Activated naive CD8-positive, alpha-beta T cell (primary cell): ENCODE measurements at regions not wholly inside any gene's neighbourhood (a gene's known extent, or its start where the extent isn't known, plus 50 kb on each side); places are given as distances from the start of the nearest gene placed in this dataset.
"Not testable (repeated sequence)": the region's sequence is repeated elsewhere in the genome, so short reads cannot be mapped to it uniquely, and the experiment has no call there.

ENCODE experiments used
- H3K27ac Mint-ChIP-seq: one replicate; pipeline ENCODE4 v1.8.0; 2021; ENCODE audit warnings: mixed read lengths
- H3K27me3 Mint-ChIP-seq: one replicate; pipeline ENCODE4 v1.8.0; 2021; ENCODE audit warnings: mixed read lengths
- H3K36me3 Mint-ChIP-seq: one replicate; pipeline ENCODE4 v1.8.0; 2021; ENCODE audit warnings: mixed read lengths
- H3K4me1 Mint-ChIP-seq: one replicate; pipeline ENCODE4 v1.8.0; 2021; ENCODE audit warnings: low read depth, mixed read lengths
- H3K4me3 Mint-ChIP-seq: one replicate; pipeline ENCODE4 v1.8.0; 2021; ENCODE audit warnings: mild to moderate bottlenecking, mixed read lengths
- H3K9me3 Mint-ChIP-seq: one replicate; pipeline ENCODE4 v1.8.0; 2021; ENCODE audit warnings: low read depth, mixed read lengths

- no peak overlapping the region for H3K27ac Mint-ChIP-seq
- H3K4me3 Mint-ChIP-seq = no peak overlapping the region
- peaks cover 17% of the 10 kb centered on the region for H3K9me3 Mint-ChIP-seq
Observed at GRCh38 chr2:58341047-58341446, 99.9 kb upstream of the FANCL start.

DNA sequence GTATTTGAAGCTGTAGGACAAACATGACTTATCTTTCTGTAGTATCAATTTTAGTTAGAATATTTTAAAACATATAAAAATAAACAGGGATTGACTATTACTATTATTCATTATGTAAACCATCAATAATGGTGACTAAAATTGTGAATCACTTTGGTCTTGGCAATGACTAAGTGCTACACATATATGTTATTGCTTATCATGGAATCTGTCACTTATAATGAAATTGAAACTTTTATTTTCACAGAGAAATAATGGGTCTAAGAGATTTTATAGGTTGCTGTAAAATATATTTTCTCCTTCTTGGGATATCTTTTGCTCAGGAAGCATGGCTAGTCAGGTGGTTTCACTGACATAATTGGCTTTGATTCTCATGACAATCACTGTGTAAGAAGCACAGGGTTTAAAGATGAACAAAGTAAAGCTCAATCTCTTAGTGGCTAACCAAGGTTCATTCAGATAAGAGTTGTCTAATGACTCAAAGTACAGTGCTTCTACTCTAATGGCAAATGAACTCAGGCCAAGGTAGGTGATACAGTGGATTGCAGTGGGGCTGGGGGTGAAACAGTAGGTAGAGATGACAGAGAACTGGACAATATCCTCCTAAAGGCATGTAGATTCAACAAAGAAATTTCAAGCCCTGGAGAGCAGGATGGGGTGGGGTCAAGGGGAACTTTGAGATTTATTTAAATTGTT lies 98.6 kb upstream of the FANCL start:
- Mint-ChIP-seq H3K4me3 (no peak overlapping the region), H3K4me1 (no peaks in the 10 kb centered on the region), H3K36me3 (peaks cover 4% of the 10 kb centered on the region), H3K27me3 (peaks cover 9% of the 10 kb centered on the region), H3K9me3 (peaks cover 17% of the 10 kb centered on the region), H3K27ac (no peak overlapping the region)

More at GRCh38 chr2:58341047-58341446, 99.9 kb upstream of the FANCL start:
- H3K27me3 Mint-ChIP-seq = peaks cover 9% of the 10 kb centered on the region
- H3K36me3 Mint-ChIP-seq = peaks cover 4% of the 10 kb centered on the region
- H3K4me1 Mint-ChIP-seq = no peaks in the 10 kb centered on the region

DNA sequence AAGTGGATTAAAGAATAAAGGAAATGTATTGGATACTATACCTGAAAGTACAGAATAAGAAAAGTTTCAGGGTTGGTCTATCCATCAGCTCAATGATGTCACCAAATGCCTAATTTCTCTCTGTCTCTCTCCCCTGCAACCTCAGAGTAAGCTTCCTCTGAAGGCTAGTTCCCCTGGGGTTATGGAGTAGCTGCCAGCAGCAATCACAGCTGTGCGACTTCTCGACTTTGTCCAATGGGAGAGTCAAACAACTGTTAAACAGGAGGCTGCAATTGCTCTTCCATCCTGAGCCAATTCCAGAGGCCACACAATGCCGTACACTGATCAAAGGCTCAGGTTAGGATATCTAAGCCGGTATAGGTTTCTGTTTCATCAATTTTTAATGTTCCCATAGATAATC lies 95.3 kb upstream of the FANCL start:
- H3K9me3 Mint-ChIP-seq = no peaks in the 10 kb centered on the region
- no peak overlapping the region for H3K4me3 Mint-ChIP-seq
- H3K27ac Mint-ChIP-seq = no peak overlapping the region
- H3K36me3 Mint-ChIP-seq = no peaks in the 10 kb centered on the region
- peaks cover 3% of the 10 kb centered on the region for H3K27me3 Mint-ChIP-seq
- no peaks in the 10 kb centered on the region for H3K4me1 Mint-ChIP-seq

GRCh38 chr2:58334414-58334813 lies 93.3 kb upstream of the FANCL start:
- no peaks in the 10 kb centered on the region for H3K4me1 Mint-ChIP-seq
- H3K27ac Mint-ChIP-seq = no peak overlapping the region
- no peak overlapping the region for H3K4me3 Mint-ChIP-seq
- H3K9me3 Mint-ChIP-seq = no peaks in the 10 kb centered on the region
- peaks cover 1% of the 10 kb centered on the region for H3K27me3 Mint-ChIP-seq
- no peaks in the 10 kb centered on the region for H3K36me3 Mint-ChIP-seq

- H3K36me3 Mint-ChIP-seq, H3K27me3 Mint-ChIP-seq, H3K9me3 Mint-ChIP-seq, H3K27ac Mint-ChIP-seq, H3K4me1 Mint-ChIP-seq, H3K4me3 Mint-ChIP-seq: not testable (repeated sequence)
Observed at GRCh38 chr2:58325296-58325895, 84.3 kb upstream of the FANCL start.

GRCh38 chr2:58319481-58319880 lies 78.4 kb upstream of the FANCL start:
- H3K36me3 Mint-ChIP-seq = no peaks in the 10 kb centered on the region
- H3K9me3 Mint-ChIP-seq = no peaks in the 10 kb centered on the region
- no peak overlapping the region for H3K4me3 Mint-ChIP-seq
- no peaks in the 10 kb centered on the region for H3K4me1 Mint-ChIP-seq
- peaks cover 7% of the 10 kb centered on the region for H3K27me3 Mint-ChIP-seq
- no peak overlapping the region for H3K27ac Mint-ChIP-seq

DNA sequence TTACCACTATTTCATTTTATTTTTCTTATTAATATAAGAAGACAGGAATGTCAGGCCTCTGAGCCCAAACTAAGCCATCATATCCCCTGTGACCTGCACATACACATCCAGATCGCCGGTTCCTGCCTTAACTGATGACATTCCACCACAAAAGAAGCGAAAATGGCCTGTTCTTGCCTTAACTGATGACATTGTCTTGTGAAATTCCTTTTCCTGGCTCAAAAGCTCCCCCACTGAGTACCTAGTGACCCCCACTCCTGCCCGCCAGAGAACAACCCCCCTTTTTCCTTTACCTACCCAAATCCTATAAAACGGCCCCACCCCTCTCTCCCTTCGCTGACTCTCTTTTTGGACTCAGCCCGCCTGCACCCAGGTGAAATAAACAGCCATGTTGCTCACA lies 77.8 kb upstream of the FANCL start:
- H3K27me3 Mint-ChIP-seq, H3K4me3 Mint-ChIP-seq, H3K36me3 Mint-ChIP-seq, H3K9me3 Mint-ChIP-seq, H3K4me1 Mint-ChIP-seq, H3K27ac Mint-ChIP-seq: not testable (repeated sequence)

GRCh38 chr2:58313926-58314325 lies 72.8 kb upstream of the FANCL start:
- no peak overlapping the region for H3K27ac Mint-ChIP-seq
- no peaks in the 10 kb centered on the region for H3K4me1 Mint-ChIP-seq
- H3K27me3 Mint-ChIP-seq = peaks cover 2% of the 10 kb centered on the region
- no peaks in the 10 kb centered on the region for H3K9me3 Mint-ChIP-seq
- H3K36me3 Mint-ChIP-seq = no peaks in the 10 kb centered on the region
- no peak overlapping the region for H3K4me3 Mint-ChIP-seq

DNA sequence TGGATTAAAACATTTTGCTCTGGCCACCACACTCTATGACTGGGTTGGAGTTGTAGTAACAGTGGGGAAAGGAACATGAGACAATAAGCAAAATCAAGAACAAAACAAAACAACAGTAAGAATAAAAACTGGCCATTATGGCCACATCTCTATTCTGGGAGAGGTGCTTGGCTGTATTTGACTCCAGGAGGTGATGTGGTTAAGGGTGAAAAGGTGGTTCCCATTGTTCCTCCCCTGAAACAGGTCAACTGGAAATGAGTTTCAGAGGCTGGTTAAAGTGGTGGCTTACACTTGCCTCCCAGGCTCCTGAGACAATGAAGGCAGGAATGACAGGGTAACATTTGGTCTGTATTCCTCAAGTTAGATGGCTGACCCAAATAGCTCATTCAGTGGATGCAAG lies 67.3 kb upstream of the FANCL start:
- Mint-ChIP-seq H3K27ac (no peak overlapping the region), H3K9me3 (no peaks in the 10 kb centered on the region), H3K27me3 (peaks cover 3% of the 10 kb centered on the region), H3K4me1 (no peaks in the 10 kb centered on the region), H3K36me3 (no peaks in the 10 kb centered on the region), H3K4me3 (no peak overlapping the region)

GRCh38 chr2:58304843-58305242 lies 63.7 kb upstream of the FANCL start:
- no peaks in the 10 kb centered on the region for H3K9me3 Mint-ChIP-seq
- no peaks in the 10 kb centered on the region for H3K36me3 Mint-ChIP-seq

DNA sequence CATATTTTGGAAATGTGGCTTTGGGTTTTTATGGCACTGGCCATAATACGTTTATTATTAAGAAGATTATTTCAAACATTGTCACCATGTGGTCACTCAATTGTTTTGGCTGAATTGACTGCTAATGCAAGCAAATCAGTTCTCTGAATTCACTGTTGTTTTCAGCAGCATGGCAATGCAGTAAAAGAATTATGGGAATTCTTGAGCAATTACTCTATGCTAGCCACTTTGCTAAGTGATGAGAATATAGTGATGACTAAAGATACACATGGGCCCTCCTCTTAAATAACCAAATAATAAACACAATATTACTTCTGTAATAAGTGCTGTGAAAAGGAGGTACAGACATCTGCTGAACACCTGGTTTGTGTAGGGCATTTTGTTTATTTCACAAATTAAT lies 58.0 kb upstream of the FANCL start:
- peaks cover under 1% of the 10 kb centered on the region for H3K27me3 Mint-ChIP-seq
- no peaks in the 10 kb centered on the region for H3K36me3 Mint-ChIP-seq
- no peak overlapping the region for H3K4me3 Mint-ChIP-seq
- no peaks in the 10 kb centered on the region for H3K4me1 Mint-ChIP-seq
- H3K9me3 Mint-ChIP-seq = no peaks in the 10 kb centered on the region
- H3K27ac Mint-ChIP-seq = no peak overlapping the region

More at GRCh38 chr2:58304843-58305242, 63.7 kb upstream of the FANCL start:
- H3K4me3 Mint-ChIP-seq = no peak overlapping the region
- no peak overlapping the region for H3K27ac Mint-ChIP-seq
- no peaks in the 10 kb centered on the region for H3K4me1 Mint-ChIP-seq
- peaks cover 3% of the 10 kb centered on the region for H3K27me3 Mint-ChIP-seq

DNA sequence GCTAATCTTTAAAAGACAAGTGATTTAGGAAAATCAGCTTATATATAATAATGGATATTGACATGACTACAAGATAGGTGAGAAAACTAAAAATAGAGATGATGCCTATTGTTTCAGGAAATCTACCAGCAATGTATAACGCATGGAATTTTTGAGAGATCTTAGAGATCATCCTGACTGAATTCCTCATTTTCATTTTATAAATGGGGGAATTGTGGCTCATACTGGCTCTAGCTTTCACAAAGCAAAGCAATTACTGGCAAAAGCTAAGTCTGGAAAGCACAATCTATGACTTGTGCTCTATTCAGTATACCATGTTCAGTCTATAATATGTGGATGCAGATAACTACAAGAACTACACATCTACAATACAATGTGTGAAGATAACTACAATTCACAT lies 51.9 kb upstream of the FANCL start:
- Mint-ChIP-seq H3K4me3 (no peak overlapping the region), H3K27ac (no peak overlapping the region), H3K9me3 (no peaks in the 10 kb centered on the region), H3K27me3 (peaks cover 5% of the 10 kb centered on the region), H3K4me1 (no peaks in the 10 kb centered on the region), H3K36me3 (no peaks in the 10 kb centered on the region)

DNA sequence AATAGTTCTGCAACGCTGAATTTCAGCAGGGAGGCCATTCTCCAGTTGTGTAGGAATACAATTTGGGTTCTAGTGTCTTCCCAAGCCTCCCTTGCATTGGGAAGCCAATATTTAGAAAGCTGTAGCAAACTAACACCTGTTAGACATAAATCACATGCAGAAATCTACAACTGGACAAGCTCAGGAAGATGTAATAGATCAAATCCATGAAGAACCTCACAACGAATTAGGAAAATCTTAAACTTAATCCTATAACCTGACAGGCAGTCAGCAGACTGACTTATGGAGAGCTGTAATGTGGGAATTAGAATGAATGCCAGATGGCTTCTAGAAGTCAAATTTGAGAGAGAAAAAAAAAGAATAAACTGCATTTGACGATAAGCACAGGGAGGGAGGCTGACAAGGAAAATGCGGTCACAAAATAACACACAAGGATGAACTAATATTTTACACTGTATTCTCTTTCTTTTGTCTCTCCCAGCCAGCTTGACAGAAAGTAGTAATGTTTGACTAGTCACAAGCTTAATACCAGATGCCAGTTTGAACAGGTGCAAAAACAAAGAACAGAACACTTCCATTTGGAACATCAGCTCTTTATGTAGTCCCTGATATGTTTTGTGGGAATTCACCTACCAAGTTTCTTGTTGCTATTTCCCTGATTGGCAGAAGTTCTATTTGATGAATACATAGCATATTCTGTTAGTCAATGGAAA lies 50.8 kb upstream of the FANCL start:
- Mint-ChIP-seq H3K27me3 (peaks cover 5% of the 10 kb centered on the region), H3K9me3 (no peaks in the 10 kb centered on the region), H3K4me3 (no peak overlapping the region), H3K36me3 (no peaks in the 10 kb centered on the region), H3K4me1 (no peaks in the 10 kb centered on the region), H3K27ac (no peak overlapping the region)
